ENCODE measurements at regions not wholly inside any gene's neighbourhood (a gene's known extent, or its start where the extent isn't known, plus 50 kb on each side); places are given as distances from the start of the nearest gene placed in this dataset.

DNA sequence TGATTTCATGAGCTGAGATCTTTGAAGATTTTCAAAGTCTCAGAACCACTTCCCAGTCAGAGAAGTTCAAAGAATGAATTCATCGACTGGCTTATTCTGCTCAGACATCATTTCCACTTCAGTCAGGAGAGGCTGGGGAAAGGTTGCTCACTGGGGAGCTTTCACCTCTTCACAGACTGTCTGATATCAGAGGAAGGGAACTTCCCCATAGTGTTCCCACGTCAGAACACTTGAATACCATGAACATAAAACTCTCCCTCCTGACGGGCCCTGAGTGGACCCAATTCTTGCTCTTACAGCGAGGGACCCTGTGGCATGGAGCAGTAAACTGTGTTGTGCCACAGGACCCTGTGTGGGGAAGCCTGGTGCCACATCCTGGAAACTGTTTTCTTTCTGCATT lies 492.6 kb downstream of the COG6 start:
- TF ChIP-seq SUZ12 (IDR thresholded peaks at IDR 0.05) = no peak
- no peak for TF ChIP-seq ARNT (IDR thresholded peaks at IDR 0.05)
- TF ChIP-seq SP1 (IDR thresholded peaks at IDR 0.05) = no peak
- TF ChIP-seq FOXA1 (IDR thresholded peaks at IDR 0.05) = no peak
- TF ChIP-seq CTBP1 (IDR thresholded peaks at IDR 0.05; ENCODE audit: borderline replicate concordance) = no peak
- no peak for TF ChIP-seq LEF1 (IDR thresholded peaks at IDR 0.05; ENCODE audit: borderline replicate concordance)
- TF ChIP-seq FOXM1 (IDR thresholded peaks at IDR 0.05; ENCODE audit: borderline replicate concordance) = no peak
- TF ChIP-seq ELF4 (IDR thresholded peaks at IDR 0.05) = no peak
